GM10248 (cell line): ENCODE measurements at regions not wholly inside any gene's neighbourhood (a gene's known extent, or its start where the extent isn't known, plus 50 kb on each side); places are given as distances from the start of the nearest gene placed in this dataset.

ENCODE experiments used
- CTCF ChIA-PET: fragments of 300-600 bp; sonication (Branson Sonifier 250); formaldehyde crosslinking; extraction: SDS; loops from one replicate; lab custom pipeline; 2021; ENCODE audit warnings: antibody characterized with exemption; lab: Yijun Ruan, JAX
- POLR2A ChIA-PET: fragments of 350-650 bp; sonication (Branson Sonifier 250); formaldehyde crosslinking; extraction: SDS; loops from one replicate; lab custom pipeline; 2020; ENCODE audit warnings: antibody characterized with exemption; lab: Yijun Ruan, JAX
- DNase-seq: peaks from one replicate; pipeline ENCODE4 v3.0.0; 2012; ENCODE audit errors: extremely low spot score
- TF ChIP-seq, protein P1 (sequence below): IDR thresholded peaks from 2 replicates; pipeline ENCODE4 v1.5.1; 2012; ENCODE audit warnings: mild to moderate bottlenecking, low read depth; ENCODE audit errors: extremely low read depth, missing control alignments, control extremely low read depth

GRCh38 chr9:7394002-7394774 lies 405.4 kb downstream of the DMAC1 start:
- CTCF ChIA-PET = interaction anchor here (1.4 to 1.6 kb wide), 2 partner anchors 15 to 25 kb away, joined by 3 to 5 read pairs; no protein-coding TSS in a partner anchor
- TF ChIP-seq, protein P1, sequence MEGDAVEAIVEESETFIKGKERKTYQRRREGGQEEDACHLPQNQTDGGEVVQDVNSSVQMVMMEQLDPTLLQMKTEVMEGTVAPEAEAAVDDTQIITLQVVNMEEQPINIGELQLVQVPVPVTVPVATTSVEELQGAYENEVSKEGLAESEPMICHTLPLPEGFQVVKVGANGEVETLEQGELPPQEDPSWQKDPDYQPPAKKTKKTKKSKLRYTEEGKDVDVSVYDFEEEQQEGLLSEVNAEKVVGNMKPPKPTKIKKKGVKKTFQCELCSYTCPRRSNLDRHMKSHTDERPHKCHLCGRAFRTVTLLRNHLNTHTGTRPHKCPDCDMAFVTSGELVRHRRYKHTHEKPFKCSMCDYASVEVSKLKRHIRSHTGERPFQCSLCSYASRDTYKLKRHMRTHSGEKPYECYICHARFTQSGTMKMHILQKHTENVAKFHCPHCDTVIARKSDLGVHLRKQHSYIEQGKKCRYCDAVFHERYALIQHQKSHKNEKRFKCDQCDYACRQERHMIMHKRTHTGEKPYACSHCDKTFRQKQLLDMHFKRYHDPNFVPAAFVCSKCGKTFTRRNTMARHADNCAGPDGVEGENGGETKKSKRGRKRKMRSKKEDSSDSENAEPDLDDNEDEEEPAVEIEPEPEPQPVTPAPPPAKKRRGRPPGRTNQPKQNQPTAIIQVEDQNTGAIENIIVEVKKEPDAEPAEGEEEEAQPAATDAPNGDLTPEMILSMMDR = no peak
- no peak for DNase-seq
- POLR2A ChIA-PET = no interaction called here

GRCh38 chr9:7392148-7392547 lies 407.4 kb downstream of the DMAC1 start:
- POLR2A ChIA-PET = no interaction called here
- TF ChIP-seq, protein P1 = no peak
- no peak for DNase-seq
- CTCF ChIA-PET = interaction anchor here (1.1 to 1.9 kb wide), 2 partner anchors 12 to 18 kb away, joined by 4 to 5 read pairs; no protein-coding TSS in a partner anchor

- DNase-seq = no peak
- TF ChIP-seq, protein P1 = no peak
- ChIA-PET POLR2A (no interaction called here), CTCF (no interaction called here)
Measured at GRCh38 chr9:7388755-7389154, 410.8 kb downstream of the DMAC1 start.

DNA sequence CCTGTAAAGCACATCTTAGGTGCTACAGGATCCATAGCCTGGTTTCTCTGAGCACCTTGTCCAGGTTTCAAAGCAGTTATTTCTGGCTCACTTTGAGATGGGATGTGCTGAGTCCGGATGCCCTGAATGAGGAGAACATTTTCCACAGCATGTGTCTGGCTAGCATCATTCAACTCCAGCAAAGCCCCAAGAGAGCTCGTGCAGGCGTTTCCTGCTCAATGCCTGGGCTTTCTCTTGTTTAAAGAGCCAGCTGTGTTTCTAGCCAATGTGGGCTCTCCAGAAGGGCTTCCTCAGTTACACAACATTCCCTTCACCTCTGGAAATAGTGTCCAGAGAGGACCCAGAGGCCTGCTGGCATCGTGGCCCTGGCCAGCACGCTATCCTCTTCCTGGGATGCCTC lies 411.7 kb downstream of the DMAC1 start:
- POLR2A ChIA-PET = no interaction called here
- CTCF ChIA-PET = no interaction called here
- DNase-seq = no peak
- TF ChIP-seq, protein P1 = no peak

- ChIA-PET POLR2A (no interaction called here), CTCF (interaction anchor here (1.1 kb wide), 1 partner anchor 14 kb away, joined by 3 read pairs; no protein-coding TSS in a partner anchor)
- DNase-seq = no peak
- TF ChIP-seq, protein P1 = no peak
Measured at GRCh38 chr9:7382304-7382703, 417.3 kb downstream of the DMAC1 start.

GRCh38 chr9:7377489-7377888 lies 422.1 kb downstream of the DMAC1 start:
- ChIA-PET POLR2A (no interaction called here), CTCF (interaction anchor here (1.6 to 6.3 kb wide), 2 partner anchors 15 to 19 kb away, joined by 3 to 19 read pairs; no protein-coding TSS in a partner anchor)
- TF ChIP-seq, protein P1 = no peak
- DNase-seq = no peak
